GM12872 (cell line): ENCODE measurements at regions not wholly inside any gene's neighbourhood (a gene's known extent, or its start where the extent isn't known, plus 50 kb on each side); places are given as distances from the start of the nearest gene placed in this dataset.

Experiments
- TF ChIP-seq, protein P1 (sequence below): IDR thresholded peaks from 3 replicates; pipeline ENCODE4 v1.5.1; 2011; ENCODE audit warnings: low read depth, mild to moderate bottlenecking, low read length, moderate library complexity; ENCODE audit not compliant: insufficient read depth

- TF ChIP-seq, protein P1, sequence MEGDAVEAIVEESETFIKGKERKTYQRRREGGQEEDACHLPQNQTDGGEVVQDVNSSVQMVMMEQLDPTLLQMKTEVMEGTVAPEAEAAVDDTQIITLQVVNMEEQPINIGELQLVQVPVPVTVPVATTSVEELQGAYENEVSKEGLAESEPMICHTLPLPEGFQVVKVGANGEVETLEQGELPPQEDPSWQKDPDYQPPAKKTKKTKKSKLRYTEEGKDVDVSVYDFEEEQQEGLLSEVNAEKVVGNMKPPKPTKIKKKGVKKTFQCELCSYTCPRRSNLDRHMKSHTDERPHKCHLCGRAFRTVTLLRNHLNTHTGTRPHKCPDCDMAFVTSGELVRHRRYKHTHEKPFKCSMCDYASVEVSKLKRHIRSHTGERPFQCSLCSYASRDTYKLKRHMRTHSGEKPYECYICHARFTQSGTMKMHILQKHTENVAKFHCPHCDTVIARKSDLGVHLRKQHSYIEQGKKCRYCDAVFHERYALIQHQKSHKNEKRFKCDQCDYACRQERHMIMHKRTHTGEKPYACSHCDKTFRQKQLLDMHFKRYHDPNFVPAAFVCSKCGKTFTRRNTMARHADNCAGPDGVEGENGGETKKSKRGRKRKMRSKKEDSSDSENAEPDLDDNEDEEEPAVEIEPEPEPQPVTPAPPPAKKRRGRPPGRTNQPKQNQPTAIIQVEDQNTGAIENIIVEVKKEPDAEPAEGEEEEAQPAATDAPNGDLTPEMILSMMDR = peak; percentile 83
Measured at GRCh38 chr16:17921357-17921978, 415.1 kb downstream of the NPIPA8 start.

GRCh38 chr16:17917316-17918019, 419.1 kb downstream of the NPIPA8 start:
- TF ChIP-seq, protein P1 = no peak

GRCh38 chr16:17915791-17916190, 420.7 kb downstream of the NPIPA8 start:
- TF ChIP-seq, protein P1 = no peak

DNA sequence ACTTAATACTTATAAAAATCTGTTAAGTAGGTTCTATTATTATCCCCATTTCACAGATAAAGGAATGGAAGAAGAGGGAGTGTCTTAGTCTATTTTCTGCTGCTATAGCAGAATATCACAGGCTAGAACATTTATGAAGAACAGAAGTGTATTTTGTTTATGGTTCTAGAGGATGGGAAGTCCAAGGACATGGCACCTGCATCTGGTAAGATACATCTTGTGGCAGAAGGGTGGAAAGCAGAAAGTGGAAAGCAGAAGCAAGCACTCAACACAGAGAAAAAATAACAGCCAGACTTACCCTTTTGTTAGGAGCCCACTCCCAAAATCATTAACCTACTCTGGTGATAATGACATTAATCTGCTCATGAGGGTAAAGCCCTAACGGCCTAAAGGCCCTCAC, 422.4 kb downstream of the NPIPA8 start:
- TF ChIP-seq, protein P1 = no peak

- TF ChIP-seq, protein P1 = no peak
Measured at GRCh38 chr16:17901309-17901708, 430.5 kb upstream of the XYLT1 start.

DNA sequence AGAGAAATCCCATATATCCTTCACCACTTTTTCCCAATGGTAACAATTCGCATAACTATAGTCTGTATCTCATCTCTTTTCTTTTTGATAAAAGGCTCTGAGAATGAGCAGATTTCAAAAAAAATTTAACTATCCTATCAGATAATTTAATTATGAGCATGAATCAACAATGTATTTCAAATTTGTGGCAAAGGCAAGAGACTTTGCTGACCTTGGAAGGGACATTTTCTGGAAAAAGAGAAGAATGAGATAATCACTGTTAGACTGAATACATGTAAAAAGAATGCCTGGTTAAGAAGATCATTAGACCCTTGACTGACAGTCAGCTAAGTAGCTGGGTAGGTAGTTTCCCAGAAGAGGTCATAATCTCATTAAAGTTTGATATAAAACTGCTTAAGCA, 428.4 kb upstream of the XYLT1 start:
- TF ChIP-seq, protein P1 = no peak

DNA sequence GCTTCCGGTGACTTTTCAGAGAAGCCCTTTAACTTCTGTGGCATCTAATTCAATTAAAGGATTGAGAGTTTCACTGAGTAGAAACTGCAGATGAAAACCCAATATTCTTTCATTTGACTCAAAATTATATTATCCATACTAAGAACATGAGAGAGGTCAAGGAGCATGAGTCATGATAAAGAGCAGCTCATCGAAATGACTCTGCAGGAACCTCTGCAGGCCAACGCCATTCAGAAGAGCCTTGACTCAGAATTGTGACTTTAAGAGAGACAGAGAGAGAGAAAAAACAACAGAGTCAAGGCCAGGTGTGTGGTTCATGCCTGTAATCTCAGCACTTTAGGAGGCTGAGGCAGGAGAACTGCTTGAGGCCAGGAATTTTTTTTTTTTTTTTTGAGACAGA, 417.2 kb upstream of the XYLT1 start:
- TF ChIP-seq, protein P1 = no peak
